A673 (cell line): ENCODE measurements at regions not wholly inside any gene's neighbourhood (a gene's known extent, or its start where the extent isn't known, plus 50 kb on each side); places are given as distances from the start of the nearest gene placed in this dataset.

Experiments
- BruUV-seq: library from RNA; stranded (reverse); fragments of 400-500 nt; replicated peaks from 2 replicates; lab custom pipeline; 2021; lab: Mats Ljungman, UMichigan
- CTCF ChIA-PET: fragments of 300-600 bp; sonication (Branson Sonifier 250); formaldehyde crosslinking; loops from one replicate; lab custom pipeline; 2022; ENCODE audit warnings: antibody characterized with exemption; lab: Charles Lee
- POLR2A ChIA-PET: fragments of 300-600 bp; sonication (Branson Sonifier 250); formaldehyde crosslinking; loops from one replicate; lab custom pipeline; 2022; ENCODE audit warnings: antibody characterized with exemption; ENCODE audit not compliant: low non-redundant PET; lab: Charles Lee
- DNase-seq: peaks from one replicate; pipeline ENCODE4 v3.0.0-alpha.2; 2015; ENCODE audit warnings: low spot score
- H3K27ac ChIP-seq: fragments of 200-600 bp; sonication (generic); 2 replicates; pipeline ENCODE4 v1.5.1; 2016; ENCODE audit warnings: mixed run types, low read depth, mild to moderate bottlenecking, mixed read lengths, antibody characterized with exemption, low read length; ENCODE audit not compliant: poor library complexity, severe bottlenecking
- H3K27me3 ChIP-seq: fragments of 200-600 bp; sonication (generic); replicated peaks from 2 replicates; pipeline ENCODE4 v1.6.1; 2017; ENCODE audit warnings: mixed run types, low read depth, mild to moderate bottlenecking, mixed read lengths, antibody characterized with exemption, low read length; ENCODE audit not compliant: insufficient read depth, poor library complexity
- H3K36me3 ChIP-seq: fragments of 200-600 bp; sonication (generic); 2 replicates; pipeline ENCODE4 v1.6.1; 2016; ENCODE audit warnings: mixed run types, mild to moderate bottlenecking, mixed read lengths, antibody characterized with exemption, low read length; ENCODE audit not compliant: insufficient read depth, poor library complexity, severe bottlenecking
- H3K4me1 ChIP-seq: fragments of 200-600 bp; sonication (generic); 2 replicates; pipeline ENCODE4 v1.6.1; 2017; ENCODE audit warnings: mixed run types, mild to moderate bottlenecking, mixed read lengths, antibody characterized with exemption, low read length; ENCODE audit not compliant: insufficient read depth, poor library complexity, severe bottlenecking
- H3K4me3 ChIP-seq: fragments of 200-600 bp; sonication (generic); 2 replicates; pipeline ENCODE4 v1.5.1; 2016; ENCODE audit warnings: low read depth, mixed run types, mild to moderate bottlenecking, mixed read lengths, low read length; ENCODE audit not compliant: poor library complexity, severe bottlenecking
- H3K9me3 ChIP-seq: fragments of 200-600 bp; sonication (generic); 2 replicates; pipeline ENCODE4 v1.6.1; 2016; ENCODE audit warnings: mixed run types, low read depth, mild to moderate bottlenecking, mixed read lengths, antibody characterized with exemption, low read length; ENCODE audit not compliant: poor library complexity, severe bottlenecking
- CTCF ChIP-seq: fragments of 300-800, 200-600 bp; sonication (generic); conservative IDR thresholded peaks from 2 replicates; pipeline ENCODE4 v1.5.1; 2017; ENCODE audit warnings: low read depth, mild to moderate bottlenecking, antibody characterized with exemption, low read length, moderate library complexity, mixed read lengths
- EZH2 ChIP-seq: fragments of 200-600 bp; sonication (generic); IDR thresholded peaks from 2 replicates; pipeline ENCODE4 v1.6.1; 2017; ENCODE audit warnings: borderline replicate concordance, low read depth, mild to moderate bottlenecking, mixed read lengths, antibody characterized with exemption, low read length; ENCODE audit not compliant: poor library complexity, severe bottlenecking
- intact Hi-C: fragments of 100-400 bp; cut with micrococcal nuclease; formaldehyde crosslinking; loops from one replicate; pipeline ENCODE4 v1.10.0; 2022; ENCODE audit not compliant: unreplicated experiment

GRCh38 chr16:54411544-54411943 is 125.0 kb upstream of the IRX3 start:
- Histone ChIP-seq H3K4me1 (no peaks in the 10 kb centered on the region), H3K9me3 (no peaks in the 10 kb centered on the region), H3K4me3 (no peak overlapping the region), H3K27ac (no peak overlapping the region), H3K27me3 (no peaks in the 10 kb centered on the region), H3K36me3 (no peaks in the 10 kb centered on the region)
- BruUV-seq = no TSS peak
- no peak for DNase-seq
- ChIA-PET CTCF (no interaction called here), POLR2A (no interaction called here)
- no peak for TF ChIP-seq EZH2
- TF ChIP-seq CTCF = no peak
- intact Hi-C loops = no loop called here

GRCh38 chr16:54409982-54410381 is 123.4 kb upstream of the IRX3 start:
- POLR2A ChIA-PET = no interaction called here
- CTCF ChIA-PET = interaction anchor here (0.5 to 0.7 kb wide), 2 partner anchors 21 to 1855 kb away, joined by 3 to 8 read pairs; no protein-coding TSS in a partner anchor

GRCh38 chr16:54407596-54407995 is 121.0 kb upstream of the IRX3 start:
- Histone ChIP-seq H3K4me1 (no peaks in the 10 kb centered on the region), H3K36me3 (no peaks in the 10 kb centered on the region), H3K4me3 (no peak overlapping the region), H3K27me3 (no peaks in the 10 kb centered on the region), H3K9me3 (no peaks in the 10 kb centered on the region), H3K27ac (no peak overlapping the region)
- intact Hi-C loops = no loop called here
- POLR2A ChIA-PET = no interaction called here
- DNase-seq = no peak
- CTCF ChIA-PET = no interaction called here
- BruUV-seq = no TSS peak
- TF ChIP-seq CTCF (no peak), EZH2 (no peak)

More at GRCh38 chr16:54409982-54410381, 123.4 kb upstream of the IRX3 start:
- intact Hi-C loops = no loop called here
- Histone ChIP-seq H3K9me3 (no peaks in the 10 kb centered on the region), H3K4me1 (no peaks in the 10 kb centered on the region), H3K27me3 (no peaks in the 10 kb centered on the region), H3K4me3 (no peak overlapping the region), H3K27ac (no peak overlapping the region), H3K36me3 (no peaks in the 10 kb centered on the region)
- no peak for DNase-seq
- no TSS peak for BruUV-seq
- TF ChIP-seq CTCF (no peak), EZH2 (no peak)
